ENCODE measurements at regions not wholly inside any gene's neighbourhood (a gene's known extent, or its start where the extent isn't known, plus 50 kb on each side); places are given as distances from the start of the nearest gene placed in this dataset.

- H3K4me3 Mint-ChIP-seq, result no peak overlapping the region
Observed at GRCh38 chr2:125160947-125161346, 1135.9 kb downstream of the CNTNAP5 start.

More at GRCh38 chr2:125160947-125161346, 1135.9 kb downstream of the CNTNAP5 start:
- no peaks in the 10 kb centered on the region for H3K27me3 ChIP-seq (ENCODE audit: insufficient read depth)
- H3K36me3 ChIP-seq (ENCODE audit: insufficient read depth), result no peaks in the 10 kb centered on the region
- Mint-ChIP-seq H3K27me3 (ENCODE audit: insufficient read depth, low read depth, poor library complexity) (no peaks in the 10 kb centered on the region), H3K27ac (no peak overlapping the region), H3K36me3 (ENCODE audit: low read depth) (no peaks in the 10 kb centered on the region), H3K9me3 (no peaks in the 10 kb centered on the region), H3K4me1 (no peaks in the 10 kb centered on the region)
- no peaks in the 10 kb centered on the region for H3K9me2 ChIP-seq (ENCODE audit: insufficient read depth)
- H3K27ac ChIP-seq (ENCODE audit: low read depth), result no peak overlapping the region
- H3F3A ChIP-seq (replicated peaks; ENCODE audit: low read depth), result no peaks in the 10 kb centered on the region
- H3K4me1 ChIP-seq (ENCODE audit: insufficient read depth), result no peaks in the 10 kb centered on the region
- no peak for TF ChIP-seq CTCF (conservative IDR thresholded peaks at IDR 0.05; ENCODE audit: low read depth in 2 of 2)
- TF ChIP-seq STAT1 (IDR thresholded peaks at IDR 0.05; ENCODE audit: unreplicated experiment), result no peak
- TF ChIP-seq ZNF114 (CRISPR knock-in tag; IDR thresholded peaks at IDR 0.05), result no peak
- TF ChIP-seq POLR2AphosphoS5 (IDR thresholded peaks at IDR 0.05; ENCODE audit: low read depth), result no peak
- no peak for TF ChIP-seq NANOG (IDR thresholded peaks at IDR 0.05; ENCODE audit: borderline replicate concordance)
- no peak for TF ChIP-seq ETS1 (IDR thresholded peaks at IDR 0.05)
- no peak for TF ChIP-seq ZNF462 (CRISPR knock-in tag; IDR thresholded peaks at IDR 0.05)
- no peak for TF ChIP-seq JUNB (IDR thresholded peaks at IDR 0.05; ENCODE audit: unreplicated experiment)
- no peak for TF ChIP-seq EZH2phosphoT487 (IDR thresholded peaks at IDR 0.05; ENCODE audit: unreplicated experiment)
- TF ChIP-seq EZH2 (IDR thresholded peaks at IDR 0.05; ENCODE audit: low read depth, unreplicated experiment), result no peak
- ATAC-seq, result no peak
- no peak overlapping the region for H2AFZ ChIP-seq
- no peaks in the 10 kb centered on the region for H3K79me2 ChIP-seq (replicated peaks; ENCODE audit: insufficient read depth)
- H3K4me3 ChIP-seq, result no peak overlapping the region
- DNase-seq (ENCODE audit: low spot score), result no peak
- no peaks in the 10 kb centered on the region for H4K20me1 ChIP-seq (replicated peaks; ENCODE audit: insufficient read depth)
- H3K4me2 ChIP-seq, result no peak overlapping the region
